Fibroblast of lung (primary cell): ENCODE measurements at regions not wholly inside any gene's neighbourhood (a gene's known extent, or its start where the extent isn't known, plus 50 kb on each side); places are given as distances from the start of the nearest gene placed in this dataset.

Experiments
- DNase-seq, 2 donors: peaks; one replicate each; pipeline versions ENCODE4 v3.0.0 to v3.0.0-alpha.2; 2010; ENCODE audit warnings: low read depth in 2 of 2
- H2AFZ ChIP-seq: 2 replicates; pipeline ENCODE4 v1.5.1; 2012; ENCODE audit warnings: low read length, control low read depth, inconsistent platforms
- H3K27ac ChIP-seq: 2 replicates; pipeline ENCODE4 v1.5.1; 2011; ENCODE audit warnings: low read length, control low read depth; ENCODE audit not compliant: insufficient read depth
- H3K27me3 ChIP-seq: 2 replicates; pipeline ENCODE4 v1.5.1; 2011; ENCODE audit warnings: mild to moderate bottlenecking, low read length; ENCODE audit not compliant: control insufficient read depth, insufficient read depth
- H3K36me3 ChIP-seq: 2 replicates; pipeline ENCODE4 v1.5.1; 2011; ENCODE audit warnings: low read length; ENCODE audit not compliant: control insufficient read depth, insufficient read depth
- H3K4me1 ChIP-seq: 2 replicates; pipeline ENCODE4 v1.5.1; 2011; ENCODE audit warnings: low read length; ENCODE audit not compliant: control insufficient read depth, insufficient read depth; ENCODE audit errors: extremely low read depth
- H3K4me2 ChIP-seq: 2 replicates; pipeline ENCODE4 v1.5.1; 2011; ENCODE audit warnings: low read length, control low read depth; ENCODE audit not compliant: insufficient read depth; ENCODE audit errors: extremely low read depth
- H3K4me3 ChIP-seq, 4 experiments: fragments of 200-600 bp in 1 of 4; sonication (generic) in 1 of 4; replicated peaks in 1 of 4; 2 replicates each; pipeline ENCODE4 v1.5.1; 2011 to 2016; ENCODE audit warnings: low read length in 4 of 4, low read depth in 3 of 4, mild to moderate bottlenecking in 3 of 4, control low read depth in 2 of 4, inconsistent platforms in 1 of 4, mixed read lengths in 1 of 4; ENCODE audit not compliant: insufficient read depth in 1 of 4; ENCODE audit errors: control extremely low read depth in 1 of 4
- H3K79me2 ChIP-seq: 2 replicates; pipeline ENCODE4 v1.5.1; 2012; ENCODE audit warnings: mild to moderate bottlenecking, low read length, inconsistent platforms; ENCODE audit not compliant: control insufficient read depth, insufficient read depth
- H3K9ac ChIP-seq: 2 replicates; pipeline ENCODE4 v1.5.1; 2011; ENCODE audit warnings: mild to moderate bottlenecking, low read length, control low read depth; ENCODE audit not compliant: insufficient read depth
- H3K9me3 ChIP-seq: 2 replicates; pipeline ENCODE4 v1.5.1; 2012; ENCODE audit warnings: low read depth, low read length; ENCODE audit not compliant: control insufficient read depth, insufficient read depth
- H4K20me1 ChIP-seq: 2 replicates; pipeline ENCODE4 v1.5.1; 2011; ENCODE audit warnings: low read length; ENCODE audit not compliant: control insufficient read depth, insufficient read depth; ENCODE audit errors: extremely low read depth
- CTCF ChIP-seq, 2 donors: IDR thresholded peaks in 1 of 2; conservative IDR thresholded peaks in 1 of 2; 1 replicate in 1 of 2; 2 replicates in 1 of 2; pipeline ENCODE4 v1.5.1; 2011 to 2012; ENCODE audit warnings: low read length in 2 of 2, control low read depth in 1 of 2, inconsistent platforms in 1 of 2, low read depth in 1 of 2, mild to moderate bottlenecking in 1 of 2
- EZH2 ChIP-seq: IDR thresholded peaks from 2 replicates; pipeline ENCODE4 v1.5.1; 2012; ENCODE audit warnings: low read length, control low read depth, mild to moderate bottlenecking; ENCODE audit errors: missing control alignments

DNA sequence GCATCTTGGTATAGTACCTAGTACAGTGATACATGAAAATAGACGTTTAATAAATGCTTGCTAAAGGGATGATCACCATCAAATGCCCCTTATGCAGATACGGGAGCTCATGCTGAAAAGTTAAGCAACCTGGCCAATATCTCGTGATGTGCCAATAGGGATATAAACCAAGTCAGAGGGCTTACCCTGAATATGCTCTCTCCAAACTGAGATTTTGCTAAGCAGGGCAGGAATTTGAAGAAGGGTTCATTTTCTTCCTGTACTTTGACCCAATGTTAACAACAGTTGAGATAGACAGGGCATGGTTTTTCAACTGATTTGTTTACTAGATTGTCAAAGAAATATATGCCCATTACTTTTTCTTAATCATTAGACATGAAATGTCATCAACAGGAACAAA, 219.3 kb upstream of the PREP start:
- H3K27ac ChIP-seq: no peak overlapping the region
- no peak overlapping the region for H3K4me2 ChIP-seq
- H2AFZ ChIP-seq: no peak overlapping the region
- H4K20me1 ChIP-seq: no peaks in the 10 kb centered on the region
- no peak overlapping the region for H3K4me3 ChIP-seq
- H3K9ac ChIP-seq: no peak overlapping the region
- H3K36me3 ChIP-seq: no peaks in the 10 kb centered on the region
- H3K4me1 ChIP-seq: no peaks in the 10 kb centered on the region
- TF ChIP-seq CTCF (conservative IDR thresholded peaks at IDR 0.05 in 1 of 2, IDR thresholded peaks at IDR 0.05 in 1 of 2; ENCODE audit: low read depth in 1 of 2, low read length in 2 of 2) (no peak), EZH2 (no peak)
- no peaks in the 10 kb centered on the region for H3K79me2 ChIP-seq
- H3K27me3 ChIP-seq: no peaks in the 10 kb centered on the region
- no peaks in the 10 kb centered on the region for H3K9me3 ChIP-seq
- DNase-seq: no peak

GRCh38 chr6:105621564-105622175, 218.8 kb upstream of the PREP start:
- H3K79me2 ChIP-seq: no peaks in the 10 kb centered on the region
- no peaks in the 10 kb centered on the region for H3K9me3 ChIP-seq
- H3K27ac ChIP-seq: no peak overlapping the region
- no peak overlapping the region for H3K4me3 ChIP-seq
- no peaks in the 10 kb centered on the region for H3K4me1 ChIP-seq
- no peaks in the 10 kb centered on the region for H4K20me1 ChIP-seq
- H2AFZ ChIP-seq: no peak overlapping the region
- no peaks in the 10 kb centered on the region for H3K27me3 ChIP-seq
- TF ChIP-seq CTCF (conservative IDR thresholded peaks at IDR 0.05 in 1 of 2, IDR thresholded peaks at IDR 0.05 in 1 of 2; ENCODE audit: low read depth in 1 of 2, low read length in 2 of 2) (no peak), EZH2 (no peak)
- no peak overlapping the region for H3K9ac ChIP-seq
- H3K4me2 ChIP-seq: no peak overlapping the region
- no peaks in the 10 kb centered on the region for H3K36me3 ChIP-seq
- DNase-seq: no peak

DNA sequence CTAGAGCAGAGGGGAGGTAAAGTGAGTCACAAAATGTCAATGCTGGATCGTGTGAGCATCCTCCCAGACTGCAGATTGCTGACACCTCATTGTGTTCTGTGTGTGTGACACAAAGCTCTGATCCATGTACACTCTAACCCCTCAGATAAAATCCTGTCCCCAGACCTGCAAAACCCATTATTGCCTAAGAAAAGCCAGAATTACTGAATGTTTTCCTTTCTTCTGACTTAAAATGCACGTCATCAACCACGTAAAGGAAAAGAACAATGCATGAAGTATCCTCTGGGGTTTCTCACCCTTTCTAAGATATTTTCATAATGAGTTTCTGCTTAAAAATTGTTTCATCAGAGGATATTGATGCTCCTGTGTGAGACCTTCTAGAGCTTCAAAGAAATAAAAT, 218.0 kb upstream of the PREP start:
- Histone ChIP-seq H3K4me2 (no peak overlapping the region), H3K4me3 (no peak overlapping the region), H3K36me3 (no peaks in the 10 kb centered on the region), H2AFZ (no peak overlapping the region), H3K27me3 (no peaks in the 10 kb centered on the region), H3K9ac (no peak overlapping the region), H3K79me2 (no peaks in the 10 kb centered on the region), H4K20me1 (no peaks in the 10 kb centered on the region), H3K9me3 (no peaks in the 10 kb centered on the region), H3K4me1 (no peaks in the 10 kb centered on the region), H3K27ac (no peak overlapping the region)
- no peak for TF ChIP-seq EZH2
- TF ChIP-seq CTCF (conservative IDR thresholded peaks at IDR 0.05 in 1 of 2, IDR thresholded peaks at IDR 0.05 in 1 of 2; ENCODE audit: low read depth in 1 of 2, low read length in 2 of 2): no peak
- no peak for DNase-seq
